ENCODE measurements at regions not wholly inside any gene's neighbourhood (a gene's known extent, or its start where the extent isn't known, plus 50 kb on each side); places are given as distances from the start of the nearest gene placed in this dataset.

DNA sequence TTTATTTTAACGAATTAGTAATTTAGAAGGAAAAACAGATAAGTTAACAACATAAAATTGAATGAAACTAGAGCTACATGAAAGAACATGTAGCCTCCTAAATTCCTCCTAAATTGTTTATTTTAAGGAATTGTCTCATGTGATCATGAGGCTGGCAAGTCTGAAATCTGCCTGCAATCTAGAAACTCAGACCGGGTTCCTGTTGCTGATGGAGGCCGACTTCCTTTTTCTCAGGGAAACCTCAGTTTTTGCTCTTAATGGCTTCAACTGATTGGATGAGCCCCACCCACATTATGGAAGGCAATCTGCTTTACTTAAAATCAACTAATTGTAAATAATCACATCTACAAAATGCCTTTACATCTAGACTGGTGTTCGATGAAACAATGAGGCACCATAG, 205.0 kb upstream of the ADRA1D start:
- TF ChIP-seq CTCF (IDR thresholded peaks at IDR 0.05), result no peak
- TF ChIP-seq POLR2A (IDR thresholded peaks at IDR 0.05), result no peak
